ENCODE measurements at regions not wholly inside any gene's neighbourhood (a gene's known extent, or its start where the extent isn't known, plus 50 kb on each side); places are given as distances from the start of the nearest gene placed in this dataset.

- ChIA-PET CTCF (no interaction called here), POLR2A (no interaction called here)
- TF ChIP-seq CTCF (IDR thresholded peaks at IDR 0.05; ENCODE audit: insufficient read depth, low read depth, low read length): no peak
- H3K4me3 ChIP-seq (ENCODE audit: low read depth, low read length): no peak overlapping the region
- no peak for DNase-seq (ENCODE audit: low read depth)
- H3K27me3 ChIP-seq (ENCODE audit: control insufficient read depth, insufficient read depth, low read length): no peaks in the 10 kb centered on the region
- H3K36me3 ChIP-seq (ENCODE audit: control insufficient read depth, insufficient read depth, low read length): no peaks in the 10 kb centered on the region
Measured at GRCh38 chr22:48102581-48102980, 1340.1 kb downstream of the TBC1D22A start.

GRCh38 chr22:48101704-48102103 lies 1339.3 kb downstream of the TBC1D22A start:
- TF ChIP-seq CTCF (IDR thresholded peaks at IDR 0.05; ENCODE audit: insufficient read depth, low read depth, low read length): no peak
- ChIA-PET CTCF (no interaction called here), POLR2A (no interaction called here)
- Histone ChIP-seq H3K36me3 (ENCODE audit: control insufficient read depth, insufficient read depth, low read length) (no peaks in the 10 kb centered on the region), H3K27me3 (ENCODE audit: control insufficient read depth, insufficient read depth, low read length) (no peaks in the 10 kb centered on the region), H3K4me3 (ENCODE audit: low read depth, low read length) (no peak overlapping the region)
- no peak for DNase-seq (ENCODE audit: low read depth)

GRCh38 chr22:48100685-48101417 lies 1338.4 kb downstream of the TBC1D22A start:
- no peak for DNase-seq (ENCODE audit: low read depth)
- no peak overlapping the region for H3K4me3 ChIP-seq (ENCODE audit: low read depth, low read length)
- TF ChIP-seq CTCF (IDR thresholded peaks at IDR 0.05; ENCODE audit: insufficient read depth, low read depth, low read length): no peak
- no peaks in the 10 kb centered on the region for H3K27me3 ChIP-seq (ENCODE audit: control insufficient read depth, insufficient read depth, low read length)
- ChIA-PET POLR2A (no interaction called here), CTCF (no interaction called here)
- no peaks in the 10 kb centered on the region for H3K36me3 ChIP-seq (ENCODE audit: control insufficient read depth, insufficient read depth, low read length)

GRCh38 chr22:48099671-48100070 lies 1337.2 kb downstream of the TBC1D22A start:
- Histone ChIP-seq H3K36me3 (ENCODE audit: control insufficient read depth, insufficient read depth, low read length) (no peaks in the 10 kb centered on the region), H3K4me3 (ENCODE audit: low read depth, low read length) (no peak overlapping the region), H3K27me3 (ENCODE audit: control insufficient read depth, insufficient read depth, low read length) (no peaks in the 10 kb centered on the region)
- no peak for DNase-seq (ENCODE audit: low read depth)
- no peak for TF ChIP-seq CTCF (IDR thresholded peaks at IDR 0.05; ENCODE audit: insufficient read depth, low read depth, low read length)
- ChIA-PET CTCF (no interaction called here), POLR2A (no interaction called here)

GRCh38 chr22:48099251-48099650 lies 1336.8 kb downstream of the TBC1D22A start:
- TF ChIP-seq CTCF (IDR thresholded peaks at IDR 0.05; ENCODE audit: insufficient read depth, low read depth, low read length): no peak
- no peak for DNase-seq (ENCODE audit: low read depth)
- ChIA-PET POLR2A (no interaction called here), CTCF (interaction anchor here (1.0 kb wide), 1 partner anchor 20 kb away, joined by 3 read pairs; no protein-coding TSS in a partner anchor)
- H3K27me3 ChIP-seq (ENCODE audit: control insufficient read depth, insufficient read depth, low read length): no peaks in the 10 kb centered on the region
- no peaks in the 10 kb centered on the region for H3K36me3 ChIP-seq (ENCODE audit: control insufficient read depth, insufficient read depth, low read length)
- H3K4me3 ChIP-seq (ENCODE audit: low read depth, low read length): no peak overlapping the region

All from BJ (cell line).